ENCODE measurements at regions not wholly inside any gene's neighbourhood (a gene's known extent, or its start where the extent isn't known, plus 50 kb on each side); places are given as distances from the start of the nearest gene placed in this dataset.

GRCh38 chr16:87043231-87044031 is 273.8 kb downstream of the C16orf95 start:
- Histone ChIP-seq H3K4me1 (ENCODE audit: control insufficient read depth in 4 of 4, insufficient read depth in 4 of 4, low read length in 3 of 4) (no peaks in the 10 kb centered on the region), H3K36me3 (ENCODE audit: control insufficient read depth in 4 of 4, insufficient read depth in 3 of 4, low read depth in 1 of 4, low read length in 3 of 4) (no peaks in the 10 kb centered on the region), H3K9ac (ENCODE audit: low read depth in 1 of 2, low read length in 2 of 2) (no peak overlapping the region), H3K27ac (ENCODE audit: low read depth in 1 of 2, low read length in 2 of 2) (no peak overlapping the region), H3K27me3 (ENCODE audit: control insufficient read depth in 4 of 4, insufficient read depth in 4 of 4, low read length in 3 of 4) (peaks cover 0 to 10% (median 1%) of the 10 kb centered on the region in 4 donors), H3K4me3 (ENCODE audit: low read depth in 1 of 3, low read length in 3 of 3) (no peak overlapping the region), H3K9me3 (ENCODE audit: control insufficient read depth in 4 of 4, low read length in 3 of 4) (no peaks in the 10 kb centered on the region)
- no peak for DNase-seq (ENCODE audit: low spot score)
- no peak for TF ChIP-seq FOXA1 (IDR thresholded peaks at IDR 0.05)
- TF ChIP-seq GABPA (IDR thresholded peaks at IDR 0.05 in 1 of 2, conservative IDR thresholded peaks at IDR 0.05 in 1 of 2), result no peak
- TF ChIP-seq FOXA2 (IDR thresholded peaks at IDR 0.05), result no peak
- TF ChIP-seq SP1 (IDR thresholded peaks at IDR 0.05), result no peak
- no peak for TF ChIP-seq YY1 (IDR thresholded peaks at IDR 0.05)
- WGBS, result 39% methylated on average over 20 of the region's 20 CpGs

- DNase-seq (ENCODE audit: low spot score), result no peak
- no peak for TF ChIP-seq GABPA (IDR thresholded peaks at IDR 0.05 in 1 of 2, conservative IDR thresholded peaks at IDR 0.05 in 1 of 2)
- TF ChIP-seq EGR1 (IDR thresholded peaks at IDR 0.05; ENCODE audit: low read depth in 2 of 2), result no peak
- TF ChIP-seq MAX (IDR thresholded peaks at IDR 0.05), result no peak
- TF ChIP-seq ATF3 (IDR thresholded peaks at IDR 0.05), result no peak
- no peak for TF ChIP-seq RXRA (IDR thresholded peaks at IDR 0.05)
- TF ChIP-seq NR2F2 (IDR thresholded peaks at IDR 0.05), result no peak
- no peak for TF ChIP-seq RAD21 (IDR thresholded peaks at IDR 0.05)
- TF ChIP-seq ZBTB33 (IDR thresholded peaks at IDR 0.05), result no peak
- Histone ChIP-seq H3K36me3 (ENCODE audit: control insufficient read depth in 4 of 4, insufficient read depth in 3 of 4, low read depth in 1 of 4, low read length in 3 of 4) (no peaks in the 10 kb centered on the region), H3K9ac (ENCODE audit: low read depth in 1 of 2, low read length in 2 of 2) (no peak overlapping the region), H3K4me3 (ENCODE audit: low read depth in 1 of 3, low read length in 3 of 3) (no peak overlapping the region), H3K27me3 (ENCODE audit: control insufficient read depth in 4 of 4, insufficient read depth in 4 of 4, low read length in 3 of 4) (peaks cover 0 to 14% (median 1%) of the 10 kb centered on the region in 4 donors), H3K27ac (ENCODE audit: low read depth in 1 of 2, low read length in 2 of 2) (no peak overlapping the region), H3K9me3 (ENCODE audit: control insufficient read depth in 4 of 4, low read length in 3 of 4) (no peaks in the 10 kb centered on the region), H3K4me1 (ENCODE audit: control insufficient read depth in 4 of 4, insufficient read depth in 4 of 4, low read length in 3 of 4) (no peaks in the 10 kb centered on the region)
- WGBS, result 48% methylated on average over 8 of the region's 8 CpGs
These were observed 273.2 kb downstream of the C16orf95 start for GRCh38 chr16:87044032-87044382.

GRCh38 chr16:87044829-87045228 is 272.4 kb downstream of the C16orf95 start:
- no peak for DNase-seq (ENCODE audit: low spot score)
- H3K4me3 ChIP-seq (ENCODE audit: low read depth in 1 of 3, low read length in 3 of 3), result no peak overlapping the region
- peaks cover 0 to 14% (median 1%) of the 10 kb centered on the region in 4 donors for H3K27me3 ChIP-seq (ENCODE audit: control insufficient read depth in 4 of 4, insufficient read depth in 4 of 4, low read length in 3 of 4)
- H3K9ac ChIP-seq (ENCODE audit: low read depth in 1 of 2, low read length in 2 of 2), result no peak overlapping the region
- WGBS, result 79% methylated on average over 11 of the region's 11 CpGs
- no peaks in the 10 kb centered on the region for H3K9me3 ChIP-seq (ENCODE audit: control insufficient read depth in 4 of 4, low read length in 3 of 4)
- H3K27ac ChIP-seq (ENCODE audit: low read depth in 1 of 2, low read length in 2 of 2), result no peak overlapping the region
- H3K4me1 ChIP-seq (ENCODE audit: control insufficient read depth in 4 of 4, insufficient read depth in 4 of 4, low read length in 3 of 4), result no peaks in the 10 kb centered on the region
- no peaks in the 10 kb centered on the region for H3K36me3 ChIP-seq (ENCODE audit: control insufficient read depth in 4 of 4, insufficient read depth in 3 of 4, low read depth in 1 of 4, low read length in 3 of 4)
- TF ChIP-seq HNF4A (conservative IDR thresholded peaks at IDR 0.05) (no peak), ATF3 (IDR thresholded peaks at IDR 0.05) (no peak), RXRA (IDR thresholded peaks at IDR 0.05) (no peak), CTCF (IDR thresholded peaks at IDR 0.05; ENCODE audit: low read depth, low read length, missing input control) (no peak), EGR1 (IDR thresholded peaks at IDR 0.05; ENCODE audit: low read depth in 2 of 2) (no peak), HNF4G (IDR thresholded peaks at IDR 0.05) (no peak), YY1 (IDR thresholded peaks at IDR 0.05) (no peak), TAF1 (conservative IDR thresholded peaks at IDR 0.05) (no peak), JUND (IDR thresholded peaks at IDR 0.05) (no peak), SP1 (IDR thresholded peaks at IDR 0.05) (no peak), GABPA (IDR thresholded peaks at IDR 0.05 in 1 of 2, conservative IDR thresholded peaks at IDR 0.05 in 1 of 2) (no peak), ZBTB33 (IDR thresholded peaks at IDR 0.05) (no peak), MAX (IDR thresholded peaks at IDR 0.05) (no peak)

Measured in liver (tissue), 8 donors.